ENCODE measurements at regions not wholly inside any gene's neighbourhood (a gene's known extent, or its start where the extent isn't known, plus 50 kb on each side); places are given as distances from the start of the nearest gene placed in this dataset.

DNA sequence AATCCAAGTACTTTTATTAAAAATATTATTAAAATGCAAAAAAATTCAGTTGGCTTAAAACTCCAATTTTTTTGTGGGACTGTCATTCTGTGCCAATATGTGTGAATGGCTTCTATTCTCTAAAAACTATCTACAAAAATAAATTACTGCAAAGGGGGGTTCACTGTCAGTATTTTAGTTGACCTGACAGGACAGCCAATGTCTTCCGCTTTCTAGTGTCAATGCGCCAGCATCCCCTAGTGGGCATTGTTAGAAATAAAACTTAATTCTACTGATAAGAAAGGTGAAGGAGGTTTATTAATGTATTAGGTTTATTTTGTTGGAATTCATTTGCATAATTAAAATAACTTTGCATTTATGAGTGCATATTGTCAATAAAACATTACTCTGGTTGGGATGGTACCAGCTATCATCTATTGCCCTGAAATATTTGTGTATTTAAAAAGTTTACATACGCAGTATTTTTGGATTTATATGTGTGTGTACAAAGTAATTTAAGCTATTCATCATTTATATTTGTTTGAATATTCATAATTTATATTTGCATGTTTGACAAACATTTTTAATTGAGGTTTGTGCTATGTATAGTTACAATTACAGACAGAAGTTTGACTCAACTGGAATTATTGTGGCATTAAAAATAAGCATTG, 527.2 kb downstream of the FLRT2 start:
- peak; percentile 98 for TF ChIP-seq CTCF (conservative IDR thresholded peaks at IDR 0.05; ENCODE audit: control insufficient read depth, insufficient read depth, low read depth, low read length)
- no peak overlapping the region for H3K4me3 ChIP-seq (ENCODE audit: control insufficient read depth, low read depth, low read length)
- peak; percentile 47 for DNase-seq (ENCODE audit: low read depth)

GRCh38 chr14:86055512-86056075, 525.6 kb downstream of the FLRT2 start:
- DNase-seq (ENCODE audit: low read depth), result peak; percentile 28
- peak; percentile 19 for TF ChIP-seq CTCF (conservative IDR thresholded peaks at IDR 0.05; ENCODE audit: control insufficient read depth, insufficient read depth, low read depth, low read length)
- H3K4me3 ChIP-seq (ENCODE audit: control insufficient read depth, low read depth, low read length), result no peak overlapping the region

DNA sequence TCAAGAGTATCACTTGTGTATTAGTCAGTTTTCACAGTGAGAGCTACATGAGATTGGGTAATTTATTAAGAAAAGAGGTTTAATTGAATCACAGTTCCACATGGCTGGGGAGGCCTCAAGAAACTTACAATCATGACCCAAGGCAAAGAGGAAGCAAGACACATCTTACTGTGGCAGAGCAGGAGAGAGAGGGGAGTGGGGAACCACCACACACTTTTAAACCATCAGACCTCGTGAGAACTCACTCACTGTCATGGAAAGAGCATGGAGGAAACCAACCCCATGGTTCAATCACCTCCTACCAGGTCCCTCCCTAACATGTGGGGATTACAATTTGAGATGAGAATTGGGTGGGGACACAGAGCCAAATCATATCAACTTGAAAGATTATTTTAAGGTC, 522.9 kb downstream of the FLRT2 start:
- TF ChIP-seq CTCF (conservative IDR thresholded peaks at IDR 0.05; ENCODE audit: control insufficient read depth, insufficient read depth, low read depth, low read length), result no peak
- no peak overlapping the region for H3K4me3 ChIP-seq (ENCODE audit: control insufficient read depth, low read depth, low read length)
- no peak for DNase-seq (ENCODE audit: low read depth)

- TF ChIP-seq CTCF (conservative IDR thresholded peaks at IDR 0.05; ENCODE audit: control insufficient read depth, insufficient read depth, low read depth, low read length), result no peak
- H3K4me3 ChIP-seq (ENCODE audit: control insufficient read depth, low read depth, low read length), result no peak overlapping the region
- no peak for DNase-seq (ENCODE audit: low read depth)
Observed at GRCh38 chr14:86050757-86051156, 520.8 kb downstream of the FLRT2 start.

- no peak for DNase-seq (ENCODE audit: low read depth)
- no peak for TF ChIP-seq CTCF (conservative IDR thresholded peaks at IDR 0.05; ENCODE audit: control insufficient read depth, insufficient read depth, low read depth, low read length)
Observed at GRCh38 chr14:86050072-86050683, 520.2 kb downstream of the FLRT2 start.

DNA sequence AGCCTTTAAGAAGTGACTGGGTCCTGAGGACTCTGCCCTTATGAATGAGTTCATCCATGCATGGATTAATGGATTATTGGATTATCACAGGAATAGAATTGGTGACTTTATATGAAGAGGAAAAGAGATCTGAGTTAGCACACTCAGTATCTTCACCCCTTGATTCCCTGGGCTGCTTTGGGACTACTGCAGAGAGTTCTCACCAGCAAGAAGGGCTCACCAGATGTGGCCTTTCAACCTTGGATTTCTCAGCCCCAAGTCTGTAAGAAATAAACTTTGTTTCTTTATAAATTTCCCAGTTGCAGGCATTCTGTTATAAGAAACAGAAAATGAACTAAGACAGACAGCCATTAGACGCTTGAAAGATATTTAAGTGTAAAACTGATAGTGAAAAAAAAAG, 509.2 kb downstream of the FLRT2 start:
- no peak for DNase-seq (ENCODE audit: low read depth)
- H3K4me3 ChIP-seq (ENCODE audit: control insufficient read depth, low read depth, low read length), result no peak overlapping the region
- no peak for TF ChIP-seq CTCF (conservative IDR thresholded peaks at IDR 0.05; ENCODE audit: control insufficient read depth, insufficient read depth, low read depth, low read length)

More at GRCh38 chr14:86050072-86050683, 520.2 kb downstream of the FLRT2 start:
- no peak overlapping the region for H3K4me3 ChIP-seq (ENCODE audit: control insufficient read depth, low read depth, low read length)
